Astrocyte (in vitro differentiated cells and primary cell): ENCODE measurements at regions not wholly inside any gene's neighbourhood (a gene's known extent, or its start where the extent isn't known, plus 50 kb on each side); places are given as distances from the start of the nearest gene placed in this dataset.

Experiments used
- EZH2 ChIP-seq: IDR thresholded peaks from 2 replicates; pipeline ENCODE4 v1.6.1; 2012; ENCODE audit warnings: mild to moderate bottlenecking, low read length, inconsistent platforms; ENCODE audit not compliant: insufficient read depth
- TF ChIP-seq, protein P1 (sequence below): IDR thresholded peaks from 2 replicates; pipeline ENCODE4 v1.5.1; 2011; ENCODE audit warnings: low read depth, mild to moderate bottlenecking, inconsistent platforms, low read length, moderate library complexity; ENCODE audit not compliant: insufficient read depth

DNA sequence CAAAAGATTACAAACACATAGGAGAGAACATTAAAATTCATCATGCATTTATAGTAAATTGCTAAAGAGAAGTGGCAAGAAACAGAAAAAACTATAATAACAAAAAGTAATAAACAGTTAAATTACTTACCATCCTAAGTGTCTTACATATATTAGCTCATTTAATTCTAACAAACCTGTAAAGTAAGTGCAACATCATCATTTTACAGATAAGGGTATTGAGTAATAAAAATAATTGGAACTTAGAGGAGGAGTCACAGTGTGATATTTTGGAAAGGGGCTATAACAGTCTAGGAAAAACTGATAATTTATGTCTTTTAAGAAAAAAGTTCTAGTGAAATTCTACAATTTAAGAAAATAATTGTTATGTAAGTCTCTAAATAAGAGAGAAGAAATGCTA is 592.8 kb downstream of the DMRTA1 start:
- TF ChIP-seq, protein P1, sequence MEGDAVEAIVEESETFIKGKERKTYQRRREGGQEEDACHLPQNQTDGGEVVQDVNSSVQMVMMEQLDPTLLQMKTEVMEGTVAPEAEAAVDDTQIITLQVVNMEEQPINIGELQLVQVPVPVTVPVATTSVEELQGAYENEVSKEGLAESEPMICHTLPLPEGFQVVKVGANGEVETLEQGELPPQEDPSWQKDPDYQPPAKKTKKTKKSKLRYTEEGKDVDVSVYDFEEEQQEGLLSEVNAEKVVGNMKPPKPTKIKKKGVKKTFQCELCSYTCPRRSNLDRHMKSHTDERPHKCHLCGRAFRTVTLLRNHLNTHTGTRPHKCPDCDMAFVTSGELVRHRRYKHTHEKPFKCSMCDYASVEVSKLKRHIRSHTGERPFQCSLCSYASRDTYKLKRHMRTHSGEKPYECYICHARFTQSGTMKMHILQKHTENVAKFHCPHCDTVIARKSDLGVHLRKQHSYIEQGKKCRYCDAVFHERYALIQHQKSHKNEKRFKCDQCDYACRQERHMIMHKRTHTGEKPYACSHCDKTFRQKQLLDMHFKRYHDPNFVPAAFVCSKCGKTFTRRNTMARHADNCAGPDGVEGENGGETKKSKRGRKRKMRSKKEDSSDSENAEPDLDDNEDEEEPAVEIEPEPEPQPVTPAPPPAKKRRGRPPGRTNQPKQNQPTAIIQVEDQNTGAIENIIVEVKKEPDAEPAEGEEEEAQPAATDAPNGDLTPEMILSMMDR = no peak
- no peak for TF ChIP-seq EZH2
